ENCODE measurements at regions not wholly inside any gene's neighbourhood (a gene's known extent, or its start where the extent isn't known, plus 50 kb on each side); places are given as distances from the start of the nearest gene placed in this dataset.
"Not testable (repeated sequence)": the region's sequence is repeated elsewhere in the genome, so short reads cannot be mapped to it uniquely, and the experiment has no call there.

DNA sequence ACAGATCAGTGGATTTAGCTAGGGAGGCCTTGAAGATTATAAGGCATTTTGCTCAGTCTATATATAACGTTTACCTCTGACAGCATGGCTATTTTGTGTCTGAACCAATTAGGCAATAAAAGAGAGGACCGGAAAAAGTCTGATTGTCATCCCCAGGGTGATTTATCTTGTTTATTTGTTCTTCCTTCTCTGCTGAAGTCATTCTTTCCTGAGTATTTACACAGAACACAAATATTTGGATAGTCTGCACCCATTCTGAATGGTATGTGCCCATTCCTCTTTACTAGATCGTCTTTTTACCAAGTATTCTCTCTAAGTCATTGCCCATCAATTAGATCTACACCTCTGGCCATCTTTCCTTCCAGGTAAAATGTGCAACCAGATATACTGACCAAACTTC lies 1602.9 kb downstream of the KCNT2 start:
- DNase-seq: no peak

DNA sequence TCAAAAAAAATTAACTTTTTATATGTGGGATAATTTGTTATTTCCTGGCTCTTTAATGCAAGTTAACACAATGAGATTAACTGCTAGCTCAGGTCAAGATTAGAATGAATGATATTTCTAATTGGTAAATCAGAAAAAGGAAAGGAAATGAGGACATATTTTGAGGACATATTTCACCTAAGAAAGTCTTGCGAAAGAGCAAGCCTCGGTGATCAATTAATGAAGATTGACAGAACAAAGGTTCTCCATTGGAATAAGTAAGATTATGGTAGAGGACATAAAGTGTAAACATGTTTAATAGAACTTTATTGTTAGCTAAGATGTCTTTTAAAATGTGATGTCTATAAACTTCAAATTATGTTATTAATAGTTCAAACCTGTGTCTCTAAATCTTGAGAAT lies 1617.8 kb downstream of the KCNT2 start:
- DNase-seq: no peak

DNA sequence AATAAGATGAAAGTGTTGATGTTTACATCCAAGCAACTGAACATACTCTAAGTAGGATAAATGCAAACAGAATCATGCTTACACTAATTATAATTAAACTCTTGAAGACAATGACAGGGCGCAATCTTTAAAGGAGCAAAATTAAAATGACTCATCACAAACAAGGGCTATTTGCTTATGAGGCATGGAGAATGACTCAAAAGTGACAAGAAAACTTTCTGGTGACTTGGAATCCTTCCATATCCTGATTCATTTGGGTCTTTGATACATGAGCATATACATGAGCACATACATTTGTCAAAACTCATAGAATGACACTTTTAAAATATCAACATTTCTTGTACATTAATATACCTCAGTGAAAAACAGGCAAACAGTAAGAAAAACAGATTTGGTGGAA lies 1632.3 kb downstream of the KCNT2 start:
- DNase-seq: no peak

DNA sequence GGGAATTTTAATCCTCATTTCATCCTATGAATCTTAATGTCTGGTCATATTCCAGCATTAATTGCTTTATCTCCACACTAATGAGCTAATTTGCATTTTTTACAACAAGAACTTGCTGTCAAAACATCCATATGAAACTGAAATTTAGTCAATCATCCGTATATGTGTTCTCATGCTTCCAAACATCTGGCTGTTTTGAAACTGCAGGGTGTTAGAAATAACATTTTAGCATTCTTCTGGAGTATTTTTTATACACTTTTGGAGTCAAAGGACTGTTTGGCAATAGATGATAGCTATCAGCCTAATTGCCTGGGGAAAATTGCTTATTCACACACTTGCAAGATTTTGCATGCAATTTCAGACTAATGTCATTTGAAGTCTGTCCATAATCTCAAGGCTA lies 1639.3 kb downstream of the KCNT2 start:
- no peak for DNase-seq

DNA sequence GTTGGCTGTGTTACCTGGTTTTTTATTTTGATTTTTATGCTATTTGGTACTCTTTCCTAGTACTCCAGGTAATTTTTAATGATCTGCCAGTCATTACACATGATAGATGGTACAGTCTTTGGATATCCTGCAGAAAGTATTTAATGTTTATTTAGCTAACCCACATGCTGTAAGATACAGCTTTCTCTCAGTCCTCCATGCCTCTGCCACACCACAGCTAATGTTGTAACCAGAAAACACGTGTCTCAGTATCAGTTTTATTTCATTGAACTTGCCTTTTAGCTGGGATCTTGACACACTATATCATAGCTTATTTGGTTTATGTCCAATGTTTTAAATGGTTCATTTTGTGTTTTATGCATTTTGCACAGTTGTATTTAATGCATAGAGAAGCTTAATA lies 1648.4 kb downstream of the KCNT2 start:
- no peak for DNase-seq

DNA sequence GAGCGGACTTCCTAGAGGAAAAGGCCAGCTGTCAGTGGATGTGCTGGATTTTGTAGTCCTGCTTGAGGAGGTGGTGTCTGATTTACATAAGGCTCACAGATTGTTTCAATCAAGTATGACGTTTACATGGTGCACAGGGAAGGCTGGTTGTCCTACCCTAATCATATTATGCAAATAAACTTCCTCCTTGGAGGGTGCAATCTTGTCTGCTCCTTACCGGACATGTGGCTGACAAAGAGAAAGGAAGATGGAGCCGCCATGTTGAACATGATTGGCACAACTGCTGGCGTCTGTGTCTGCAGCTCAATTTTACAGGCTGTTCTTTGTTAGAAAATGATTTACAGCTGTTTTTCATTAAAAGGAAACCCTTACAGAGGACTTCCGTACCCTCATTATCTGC lies 1656.1 kb downstream of the KCNT2 start:
- DNase-seq: no peak

DNA sequence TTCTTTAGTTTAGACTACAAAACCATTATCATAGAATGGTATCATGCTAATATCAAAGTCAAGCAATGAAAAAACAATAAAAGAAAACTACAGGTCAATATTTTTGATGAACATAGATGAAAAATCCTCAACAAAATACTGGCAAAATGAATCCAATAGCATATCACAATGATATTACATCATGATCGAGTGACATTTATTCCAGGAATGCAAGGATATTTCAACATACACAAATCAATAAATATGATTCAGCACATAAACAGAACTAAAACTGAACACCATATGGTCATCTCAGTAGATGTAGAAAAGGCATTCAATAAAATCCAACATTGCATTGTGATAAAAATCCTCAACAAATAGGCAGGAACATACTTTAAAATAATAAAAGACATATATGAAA lies 1657.7 kb downstream of the KCNT2 start:
- no peak for DNase-seq

DNA sequence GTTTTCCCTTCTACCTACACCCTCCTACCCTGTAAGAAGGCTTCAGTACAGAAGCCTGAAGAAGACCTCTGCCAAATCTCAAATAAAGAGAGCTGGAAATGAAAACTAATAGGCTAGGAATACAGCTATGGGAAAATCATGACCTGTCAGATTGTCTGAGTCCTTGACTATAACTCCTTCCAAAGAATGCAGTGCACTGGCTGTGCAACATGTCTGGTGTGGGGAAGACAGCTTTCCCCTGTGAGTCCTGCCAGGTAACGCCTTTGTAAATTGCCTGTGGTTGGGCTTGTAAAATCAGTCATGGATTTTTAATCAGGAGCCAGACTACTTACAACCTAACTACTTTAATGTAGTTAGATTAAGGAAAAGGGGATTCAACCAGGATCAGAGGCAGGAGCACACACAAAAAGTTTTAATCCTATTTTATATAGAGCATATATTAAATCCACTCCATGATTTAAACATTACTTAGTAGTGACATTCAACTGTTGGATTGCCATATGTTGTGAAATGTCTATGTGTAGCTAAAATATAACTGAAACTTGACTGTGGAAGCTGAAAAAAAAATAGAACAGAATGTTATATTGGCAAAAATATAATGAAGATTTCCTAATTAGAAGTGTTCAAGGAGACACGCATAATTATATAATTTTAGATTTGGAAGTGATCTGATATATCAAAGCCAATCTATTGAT lies 1667.8 kb downstream of the KCNT2 start:
- no peak for DNase-seq

DNA sequence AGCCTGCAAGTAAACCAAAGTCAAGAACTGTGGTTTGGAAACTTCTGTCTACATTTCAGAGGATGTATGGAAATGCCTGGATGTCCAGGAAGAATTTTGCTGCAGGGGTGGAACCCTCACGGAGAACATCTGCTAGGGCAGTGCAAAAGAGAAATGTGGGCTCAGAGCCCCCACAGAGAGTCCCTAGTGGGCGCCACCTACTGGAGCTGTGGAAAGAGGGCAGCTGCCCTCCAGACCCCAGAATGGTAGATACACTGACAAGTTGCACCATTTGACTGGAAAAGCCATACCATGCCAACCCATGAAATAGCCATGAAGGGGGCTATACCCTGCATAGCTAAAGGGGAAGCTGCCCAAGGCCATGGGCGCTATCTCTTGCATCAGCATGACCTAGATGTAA lies 1672.4 kb downstream of the KCNT2 start:
- DNase-seq: no peak

DNA sequence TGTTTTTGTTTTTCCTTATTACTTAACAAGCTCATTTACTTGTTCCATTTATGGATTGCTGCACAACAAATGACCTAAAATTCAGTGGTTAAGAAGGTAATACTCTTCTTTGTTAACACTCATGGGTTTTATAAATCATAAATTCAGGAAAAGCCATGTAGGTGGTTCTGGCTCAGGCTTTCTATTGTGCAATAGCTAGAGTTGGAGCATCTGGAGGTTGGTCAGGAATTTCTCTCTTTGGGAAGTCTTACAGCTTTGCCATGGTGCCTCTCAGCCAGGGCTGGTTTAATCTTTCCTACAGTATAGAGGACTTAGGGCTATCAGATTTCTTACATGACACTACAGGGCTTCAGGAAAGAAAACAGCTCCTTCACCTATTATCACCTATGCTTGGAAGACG lies 1677.1 kb downstream of the KCNT2 start:
- no peak for DNase-seq

DNA sequence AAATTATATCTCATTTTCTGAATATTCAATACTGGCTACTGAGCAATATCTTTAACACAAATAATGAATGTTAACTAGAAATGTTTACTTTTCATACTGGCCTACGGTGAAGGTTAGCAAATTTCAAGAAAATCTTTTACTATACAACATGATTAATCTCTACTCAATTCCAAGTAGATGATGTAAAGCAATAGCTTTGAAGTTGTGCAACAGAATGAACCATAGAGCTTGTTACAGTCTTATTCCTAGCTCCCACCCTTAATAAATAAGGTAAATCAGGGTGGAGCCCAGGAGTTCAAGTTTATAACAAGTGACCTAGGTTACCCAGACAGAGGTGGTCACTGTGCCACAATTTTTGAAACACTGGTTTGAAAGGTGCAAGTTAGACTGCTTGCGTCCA lies 1678.1 kb downstream of the KCNT2 start:
- DNase-seq: no peak

DNA sequence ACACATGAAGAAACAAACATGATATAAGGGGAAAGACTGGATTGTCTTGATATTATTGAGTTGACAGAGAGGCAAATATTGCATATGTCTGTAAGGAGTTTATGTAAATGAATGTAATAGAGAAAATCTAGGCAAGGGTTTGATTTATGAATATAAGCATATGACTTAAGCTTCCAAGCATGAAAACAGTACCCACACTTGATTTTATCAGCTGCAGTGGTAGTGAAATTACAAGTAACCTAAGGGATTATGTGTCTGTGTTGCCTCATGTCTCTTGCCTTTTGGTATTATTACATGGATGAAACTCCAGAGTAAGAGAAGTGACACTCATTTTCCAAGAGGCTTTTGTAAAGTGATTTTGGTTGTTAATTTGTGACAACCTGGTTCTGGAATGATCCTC lies 1678.9 kb downstream of the KCNT2 start:
- DNase-seq: no peak

DNA sequence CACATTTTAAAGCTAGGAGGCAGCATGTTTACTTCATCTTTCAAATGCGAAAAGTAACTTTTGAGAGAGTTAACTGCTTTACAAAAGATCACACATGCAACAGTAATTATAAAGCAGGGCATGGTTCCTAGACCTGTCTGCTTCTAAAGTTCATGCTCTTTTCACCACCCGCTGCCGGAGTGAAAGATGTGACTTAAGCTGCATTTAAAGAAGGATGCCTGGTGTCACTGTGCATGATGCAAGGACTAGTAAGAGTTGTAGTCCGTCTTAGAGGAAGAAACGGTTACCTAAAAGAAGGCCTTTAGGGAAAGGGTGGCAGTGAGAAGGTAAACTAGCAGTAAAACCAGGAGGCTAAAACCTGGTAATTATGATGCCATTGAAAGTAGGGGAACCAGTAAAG lies 1689.1 kb downstream of the KCNT2 start:
- DNase-seq: no peak

DNA sequence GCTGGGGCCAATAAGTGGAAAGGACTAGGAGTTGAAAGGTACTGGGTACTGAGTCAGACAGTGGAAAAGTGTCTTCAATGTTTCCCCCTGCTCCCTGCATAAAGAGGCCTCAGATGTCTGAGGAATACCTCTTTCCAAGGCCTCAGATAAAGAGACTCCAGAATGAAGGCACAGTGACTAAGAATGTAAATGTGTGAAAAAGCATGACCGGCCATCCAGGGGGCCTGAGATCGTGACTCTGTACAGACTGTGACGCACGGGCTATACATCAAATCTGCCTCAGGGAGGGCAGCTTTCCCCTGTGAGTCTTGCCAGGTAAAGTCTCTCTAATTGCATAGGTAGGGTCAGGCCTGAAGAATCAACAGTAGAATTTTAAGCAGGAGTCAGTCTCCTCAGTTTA lies 1690.5 kb downstream of the KCNT2 start:
- no peak for DNase-seq

DNA sequence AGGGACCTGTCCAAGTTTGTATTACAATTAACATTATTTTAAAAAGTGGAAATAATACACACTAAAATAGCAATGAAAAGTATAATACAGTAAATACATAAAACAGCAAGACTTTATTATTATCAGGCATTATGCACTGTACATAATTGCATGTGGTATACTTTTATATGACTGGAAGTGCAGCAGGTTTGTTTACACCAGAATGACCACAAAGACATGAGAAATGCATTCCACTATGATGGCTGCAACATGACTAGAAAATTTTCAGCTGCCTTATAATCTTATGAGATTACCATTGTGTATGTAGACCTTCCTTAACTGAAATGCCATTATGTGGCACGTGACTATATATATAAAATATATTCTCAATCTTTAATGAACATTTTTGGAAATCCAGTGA lies 1699.6 kb downstream of the KCNT2 start:
- no peak for DNase-seq

DNA sequence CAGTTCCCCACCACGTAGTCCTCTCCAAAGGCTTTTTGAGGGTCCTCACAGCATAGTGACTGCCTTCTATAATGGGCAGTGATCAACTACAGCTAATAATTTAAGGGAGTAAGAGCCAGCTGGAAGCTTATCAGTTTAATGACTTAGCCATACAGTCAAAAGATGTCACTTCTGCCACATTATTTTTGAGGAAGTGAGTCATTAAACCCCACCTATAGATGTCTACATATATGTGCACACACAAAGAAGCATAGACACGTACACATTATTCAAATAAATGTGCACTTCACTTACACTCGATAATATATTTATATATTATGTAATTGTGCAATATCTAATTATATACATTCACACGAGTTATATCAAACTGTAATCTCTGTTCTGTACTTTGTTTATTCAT lies 1704.7 kb downstream of the KCNT2 start:
- no peak for DNase-seq

DNA sequence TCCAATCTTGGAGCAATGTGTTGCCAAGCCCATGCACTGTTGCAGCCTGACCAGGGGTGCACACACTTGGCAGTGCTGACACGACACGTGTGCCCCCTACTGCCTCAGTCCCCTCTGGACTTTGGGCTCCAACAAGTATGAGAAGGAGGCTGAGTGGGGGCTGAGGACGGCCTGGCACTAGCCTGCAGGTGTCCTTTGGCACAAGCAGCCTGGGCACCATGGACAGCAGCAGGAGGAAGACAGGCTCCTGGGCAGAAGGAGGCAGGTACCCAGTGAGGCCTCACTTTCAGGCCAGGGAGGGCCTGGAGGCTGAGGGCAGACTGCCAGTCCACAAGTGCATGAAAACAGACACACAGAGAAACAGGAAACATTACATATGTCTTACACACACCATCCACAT lies 1702.9 kb upstream of the B3GALT2 start:
- no peak for DNase-seq

DNA sequence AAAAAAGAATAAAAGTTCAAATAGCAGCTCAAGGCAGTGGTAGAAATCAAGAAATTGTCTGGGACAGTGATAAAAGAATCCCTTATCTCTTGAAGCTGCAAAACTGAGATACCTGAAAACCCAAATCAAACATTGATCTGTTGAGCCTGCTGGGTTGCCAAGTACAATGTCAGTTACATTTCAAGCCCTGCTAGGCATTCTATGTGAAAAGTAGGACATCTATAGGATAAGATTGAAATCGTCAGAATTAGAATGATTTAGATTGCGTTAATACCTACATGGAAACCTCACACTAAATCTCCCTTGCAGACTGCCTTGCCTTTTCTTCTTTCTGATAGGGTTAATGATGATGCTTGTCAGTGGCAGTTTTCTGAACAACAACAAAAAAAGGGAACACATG lies 1684.4 kb upstream of the B3GALT2 start:
- DNase-seq: no peak

DNA sequence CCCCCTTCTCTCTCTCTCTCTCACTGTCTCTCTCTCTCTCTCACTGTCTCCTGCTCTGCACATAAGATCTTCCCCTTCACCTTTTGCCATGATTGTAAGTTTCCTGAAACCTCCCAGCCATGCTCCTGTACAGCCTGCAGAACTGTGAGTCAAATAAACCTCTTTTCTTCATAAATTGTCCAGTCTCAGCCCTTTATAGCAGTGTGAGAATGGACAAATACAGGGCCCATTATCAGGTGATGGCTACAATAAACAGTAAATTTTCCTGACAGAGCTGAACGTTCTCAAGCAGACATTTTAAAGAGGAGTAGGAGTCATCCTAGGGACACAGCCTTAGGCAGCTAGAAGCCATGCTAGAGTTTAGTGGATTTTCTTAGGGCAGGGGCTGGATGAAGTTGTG lies 1679.7 kb upstream of the B3GALT2 start:
- no peak for DNase-seq

DNA sequence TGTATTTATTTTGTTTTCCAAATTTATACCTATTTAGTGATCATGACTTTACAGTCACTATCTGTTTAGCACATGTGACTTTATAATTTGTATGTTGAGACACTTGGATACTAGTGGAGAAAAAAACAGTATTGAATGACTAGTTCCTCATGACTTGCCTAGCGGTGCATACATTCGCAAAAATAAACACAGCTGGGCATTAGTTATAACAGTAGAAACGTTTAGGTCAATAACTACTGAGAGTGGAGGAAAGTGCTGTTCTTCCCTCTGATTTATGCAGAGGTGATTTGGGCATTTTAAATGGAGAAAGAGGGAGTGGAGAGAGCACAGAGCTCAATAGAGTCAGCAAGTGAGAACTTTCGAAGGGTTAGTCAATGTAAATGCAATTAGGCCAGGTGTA lies 1679.0 kb upstream of the B3GALT2 start:
- DNase-seq: no peak

DNA sequence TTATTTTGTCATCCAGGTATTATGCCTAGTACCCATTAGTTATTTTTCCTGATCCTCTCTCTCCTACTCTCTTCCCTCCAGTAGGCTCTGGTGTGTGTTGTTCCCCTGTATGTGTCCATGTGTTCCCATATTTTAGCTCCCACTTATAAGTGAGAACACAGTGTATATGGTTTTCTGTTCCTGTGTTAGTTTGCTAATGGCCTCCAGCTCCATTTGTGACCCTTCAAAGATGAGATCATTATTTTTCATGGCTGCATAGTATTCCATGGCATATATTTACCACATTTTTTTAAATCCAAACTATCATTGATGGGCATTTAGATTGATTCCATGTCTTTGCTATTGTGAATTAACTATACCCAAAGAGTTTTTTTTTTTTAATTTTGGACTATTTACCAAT lies 1675.7 kb upstream of the B3GALT2 start:
- DNase-seq: no peak

DNA sequence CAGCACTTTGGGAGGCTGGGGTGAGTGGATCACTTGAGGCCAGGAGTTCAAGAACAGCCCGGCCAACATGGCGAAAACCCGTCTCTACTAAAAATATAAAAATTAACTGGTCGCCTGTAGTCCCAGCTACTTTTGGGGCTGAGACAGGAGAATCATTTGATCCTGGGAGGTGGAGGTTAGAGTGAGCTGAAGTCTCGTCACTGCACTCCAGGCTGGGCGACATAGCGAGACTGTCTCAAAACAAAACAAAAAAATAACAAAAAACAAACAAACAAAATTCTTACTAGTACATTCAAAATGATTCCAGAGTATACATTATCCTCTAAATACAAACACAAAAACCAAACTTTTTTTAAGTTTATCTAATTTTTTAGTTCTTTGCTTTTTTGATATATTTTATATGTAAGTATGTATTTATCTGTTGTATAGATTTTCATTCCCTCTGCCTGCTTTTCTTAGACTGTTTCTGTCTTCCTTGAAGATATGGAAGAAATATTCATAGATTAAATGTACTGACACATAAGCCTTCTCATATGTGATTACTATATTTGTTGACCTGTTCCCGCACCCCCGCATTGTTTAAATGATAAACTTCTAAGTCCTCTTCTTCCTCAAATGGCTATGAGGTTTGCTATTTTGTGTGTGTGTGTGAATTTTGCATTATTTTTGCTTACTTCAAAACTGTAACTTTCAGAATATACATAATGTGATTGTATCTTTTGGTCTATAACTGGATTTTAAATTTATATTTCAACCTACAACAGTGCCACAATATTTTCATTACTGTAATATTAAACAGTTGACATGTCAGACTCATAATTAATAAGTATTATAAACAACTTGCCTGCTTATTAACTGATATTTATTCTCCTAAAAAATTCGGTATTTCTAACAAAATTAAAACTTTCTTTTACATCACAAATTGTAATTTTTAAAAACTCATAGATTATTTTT lies 1674.1 kb upstream of the B3GALT2 start:
- no peak for DNase-seq

DNA sequence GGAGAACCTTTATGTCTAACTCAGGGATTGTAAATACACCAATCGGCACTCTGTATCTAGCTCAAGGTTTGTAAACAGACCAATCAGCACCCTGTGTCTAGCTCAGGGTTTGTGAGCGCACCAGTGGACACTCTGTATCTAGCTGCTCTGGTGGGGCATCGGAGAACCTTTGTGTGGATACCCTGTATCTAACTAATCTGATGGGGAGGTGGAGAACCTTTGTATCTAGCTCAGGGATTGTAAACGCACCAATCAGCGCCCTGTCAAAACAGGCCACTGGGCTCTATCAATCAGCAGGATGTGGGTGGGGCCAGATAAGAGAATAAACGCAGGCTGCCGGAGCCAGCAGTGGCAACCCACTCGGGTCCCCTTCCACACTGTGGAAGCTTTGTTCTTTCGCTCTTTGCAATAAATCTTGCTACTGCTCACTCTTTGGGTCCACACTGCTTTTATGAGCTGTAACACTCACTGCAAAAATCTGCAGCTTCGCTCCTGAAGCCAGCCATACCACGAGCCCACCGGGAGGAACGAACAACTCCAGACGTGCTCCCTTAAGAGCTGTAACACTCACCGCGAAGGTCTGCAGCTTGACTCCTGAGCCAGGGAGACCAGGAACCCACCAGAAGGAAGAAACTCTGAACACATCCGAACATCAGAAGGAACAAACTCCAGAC lies 1673.2 kb upstream of the B3GALT2 start:
- not testable (repeated sequence) for DNase-seq
